ENCODE measurements at regions not wholly inside any gene's neighbourhood (a gene's known extent, or its start where the extent isn't known, plus 50 kb on each side); places are given as distances from the start of the nearest gene placed in this dataset.

GRCh38 chr16:55248494-55248893 lies 75.5 kb upstream of the IRX6 start:
- no peaks in the 10 kb centered on the region for H3K27me3 ChIP-seq (ENCODE audit: control insufficient read depth, insufficient read depth, low read length)
- no peak overlapping the region for H3K27ac ChIP-seq (ENCODE audit: low read depth, low read length)
- H3K4me3 ChIP-seq (ENCODE audit: low read depth, low read length) = no peak overlapping the region
- H3K9me3 ChIP-seq (ENCODE audit: control insufficient read depth, insufficient read depth, low read depth, low read length) = no peaks in the 10 kb centered on the region
- no peaks in the 10 kb centered on the region for H3K36me3 ChIP-seq (ENCODE audit: control insufficient read depth, insufficient read depth, low read length)
- 0 out of 2 replicates have a peak, but pooled peaks cover 6% of the 10 kb centered on the region for H3K4me1 ChIP-seq (ENCODE audit: control insufficient read depth, insufficient read depth, low read length)
- no peak overlapping the region for H3K9ac ChIP-seq (ENCODE audit: low read length)

DNA sequence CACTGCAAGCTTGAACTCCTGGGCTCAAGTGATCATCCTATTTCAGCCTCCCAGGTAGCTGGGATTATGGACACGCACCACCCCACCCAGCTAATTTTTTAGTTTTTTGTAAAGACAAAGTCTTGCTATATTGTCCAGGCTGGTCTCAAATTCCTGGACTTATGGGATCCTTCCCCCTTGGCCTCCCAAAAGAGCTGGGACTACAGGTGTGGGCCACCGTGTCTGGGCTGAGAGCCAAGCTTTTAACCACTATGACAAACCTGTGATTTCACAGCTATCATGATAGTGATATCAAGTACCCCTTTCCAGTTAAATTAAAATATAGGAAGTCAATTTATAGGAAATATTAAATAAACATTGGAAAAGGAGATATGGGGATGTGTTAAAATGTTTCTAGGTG lies 74.6 kb upstream of the IRX6 start:
- H3K36me3 ChIP-seq (ENCODE audit: control insufficient read depth, insufficient read depth, low read length) = no peaks in the 10 kb centered on the region
- no peak overlapping the region for H3K27ac ChIP-seq (ENCODE audit: low read depth, low read length)
- H3K9ac ChIP-seq (ENCODE audit: low read length) = no peak overlapping the region
- no peak overlapping the region for H3K4me3 ChIP-seq (ENCODE audit: low read depth, low read length)
- no peaks in the 10 kb centered on the region for H3K9me3 ChIP-seq (ENCODE audit: control insufficient read depth, insufficient read depth, low read depth, low read length)
- no peaks in the 10 kb centered on the region for H3K27me3 ChIP-seq (ENCODE audit: control insufficient read depth, insufficient read depth, low read length)
- 0 out of 2 replicates have a peak, but pooled peaks cover 6% of the 10 kb centered on the region for H3K4me1 ChIP-seq (ENCODE audit: control insufficient read depth, insufficient read depth, low read length)

DNA sequence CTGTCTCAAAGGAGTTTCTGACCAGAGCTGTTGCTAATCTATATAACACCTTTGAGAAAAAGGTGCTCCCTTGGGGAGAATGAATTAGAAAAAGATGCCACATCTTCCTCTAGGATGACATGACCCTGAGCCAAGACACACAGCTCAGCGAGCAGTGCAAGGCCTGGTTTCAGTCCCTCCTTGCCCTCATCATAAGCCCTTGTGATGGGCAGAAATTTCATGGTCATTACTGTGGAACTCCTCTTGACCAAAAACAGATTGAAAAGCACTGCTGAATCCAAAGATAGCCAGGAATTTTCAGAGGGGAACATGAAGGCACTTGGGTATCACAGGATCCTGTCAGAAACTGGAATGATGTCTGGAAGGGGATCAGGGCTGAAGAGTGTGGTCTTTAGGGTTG lies 74.1 kb upstream of the IRX6 start:
- no peaks in the 10 kb centered on the region for H3K36me3 ChIP-seq (ENCODE audit: control insufficient read depth, insufficient read depth, low read length)
- no peak overlapping the region for H3K4me3 ChIP-seq (ENCODE audit: low read depth, low read length)

GRCh38 chr16:55250701-55251100 lies 73.3 kb upstream of the IRX6 start:
- no peak overlapping the region for H3K27ac ChIP-seq (ENCODE audit: low read depth, low read length)
- no peaks in the 10 kb centered on the region for H3K27me3 ChIP-seq (ENCODE audit: control insufficient read depth, insufficient read depth, low read length)
- H3K4me3 ChIP-seq (ENCODE audit: low read depth, low read length) = no peak overlapping the region
- no peak overlapping the region for H3K9ac ChIP-seq (ENCODE audit: low read length)
- H3K9me3 ChIP-seq (ENCODE audit: control insufficient read depth, insufficient read depth, low read depth, low read length) = no peaks in the 10 kb centered on the region
- 0 out of 2 replicates have a peak, but pooled peaks cover 6% of the 10 kb centered on the region for H3K4me1 ChIP-seq (ENCODE audit: control insufficient read depth, insufficient read depth, low read length)
- no peaks in the 10 kb centered on the region for H3K36me3 ChIP-seq (ENCODE audit: control insufficient read depth, insufficient read depth, low read length)

More for the DNA sequence above, 74.1 kb upstream of the IRX6 start:
- Histone ChIP-seq H3K27me3 (ENCODE audit: control insufficient read depth, insufficient read depth, low read length) (no peaks in the 10 kb centered on the region), H3K4me1 (ENCODE audit: control insufficient read depth, insufficient read depth, low read length) (0 out of 2 replicates have a peak, but pooled peaks cover 6% of the 10 kb centered on the region), H3K27ac (ENCODE audit: low read depth, low read length) (no peak overlapping the region), H3K9me3 (ENCODE audit: control insufficient read depth, insufficient read depth, low read depth, low read length) (no peaks in the 10 kb centered on the region), H3K9ac (ENCODE audit: low read length) (no peak overlapping the region)

- no peaks in the 10 kb centered on the region for H3K9me3 ChIP-seq (ENCODE audit: control insufficient read depth, insufficient read depth, low read depth, low read length)
- no peak overlapping the region for H3K9ac ChIP-seq (ENCODE audit: low read length)
- no peak overlapping the region for H3K4me3 ChIP-seq (ENCODE audit: low read depth, low read length)
- H3K4me1 ChIP-seq (ENCODE audit: control insufficient read depth, insufficient read depth, low read length) = 0 out of 2 replicates have a peak, but pooled peaks cover 6% of the 10 kb centered on the region
- H3K36me3 ChIP-seq (ENCODE audit: control insufficient read depth, insufficient read depth, low read length) = no peaks in the 10 kb centered on the region
- H3K27me3 ChIP-seq (ENCODE audit: control insufficient read depth, insufficient read depth, low read length) = no peaks in the 10 kb centered on the region
- no peak overlapping the region for H3K27ac ChIP-seq (ENCODE audit: low read depth, low read length)
Measured at GRCh38 chr16:55251151-55251550, 72.9 kb upstream of the IRX6 start.

- H3K27me3 ChIP-seq (ENCODE audit: control insufficient read depth, insufficient read depth, low read length) = no peaks in the 10 kb centered on the region
- no peak overlapping the region for H3K27ac ChIP-seq (ENCODE audit: low read depth, low read length)
- no peak overlapping the region for H3K4me3 ChIP-seq (ENCODE audit: low read depth, low read length)
- H3K36me3 ChIP-seq (ENCODE audit: control insufficient read depth, insufficient read depth, low read length) = no peaks in the 10 kb centered on the region
- H3K9me3 ChIP-seq (ENCODE audit: control insufficient read depth, insufficient read depth, low read depth, low read length) = no peaks in the 10 kb centered on the region
- H3K9ac ChIP-seq (ENCODE audit: low read length) = no peak overlapping the region
- 0 out of 2 replicates have a peak, but pooled peaks cover 6% of the 10 kb centered on the region for H3K4me1 ChIP-seq (ENCODE audit: control insufficient read depth, insufficient read depth, low read length)
Measured at GRCh38 chr16:55252577-55252976, 71.4 kb upstream of the IRX6 start.

GRCh38 chr16:55253987-55254386 lies 70.0 kb upstream of the IRX6 start:
- 0 out of 2 replicates have a peak, but pooled peaks cover 6% of the 10 kb centered on the region for H3K4me1 ChIP-seq (ENCODE audit: control insufficient read depth, insufficient read depth, low read length)

GRCh38 chr16:55255733-55256282 lies 68.2 kb upstream of the IRX6 start:
- Histone ChIP-seq H3K27ac (ENCODE audit: low read depth, low read length) (no peak overlapping the region), H3K27me3 (ENCODE audit: control insufficient read depth, insufficient read depth, low read length) (no peaks in the 10 kb centered on the region), H3K9me3 (ENCODE audit: control insufficient read depth, insufficient read depth, low read depth, low read length) (no peaks in the 10 kb centered on the region), H3K4me1 (ENCODE audit: control insufficient read depth, insufficient read depth, low read length) (no peaks in the 10 kb centered on the region), H3K36me3 (ENCODE audit: control insufficient read depth, insufficient read depth, low read length) (no peaks in the 10 kb centered on the region), H3K9ac (ENCODE audit: low read length) (no peak overlapping the region), H3K4me3 (ENCODE audit: low read depth, low read length) (no peak overlapping the region)

More at GRCh38 chr16:55253987-55254386, 70.0 kb upstream of the IRX6 start:
- no peak overlapping the region for H3K4me3 ChIP-seq (ENCODE audit: low read depth, low read length)
- H3K27me3 ChIP-seq (ENCODE audit: control insufficient read depth, insufficient read depth, low read length) = no peaks in the 10 kb centered on the region
- no peaks in the 10 kb centered on the region for H3K36me3 ChIP-seq (ENCODE audit: control insufficient read depth, insufficient read depth, low read length)
- no peaks in the 10 kb centered on the region for H3K9me3 ChIP-seq (ENCODE audit: control insufficient read depth, insufficient read depth, low read depth, low read length)
- no peak overlapping the region for H3K9ac ChIP-seq (ENCODE audit: low read length)
- H3K27ac ChIP-seq (ENCODE audit: low read depth, low read length) = no peak overlapping the region

DNA sequence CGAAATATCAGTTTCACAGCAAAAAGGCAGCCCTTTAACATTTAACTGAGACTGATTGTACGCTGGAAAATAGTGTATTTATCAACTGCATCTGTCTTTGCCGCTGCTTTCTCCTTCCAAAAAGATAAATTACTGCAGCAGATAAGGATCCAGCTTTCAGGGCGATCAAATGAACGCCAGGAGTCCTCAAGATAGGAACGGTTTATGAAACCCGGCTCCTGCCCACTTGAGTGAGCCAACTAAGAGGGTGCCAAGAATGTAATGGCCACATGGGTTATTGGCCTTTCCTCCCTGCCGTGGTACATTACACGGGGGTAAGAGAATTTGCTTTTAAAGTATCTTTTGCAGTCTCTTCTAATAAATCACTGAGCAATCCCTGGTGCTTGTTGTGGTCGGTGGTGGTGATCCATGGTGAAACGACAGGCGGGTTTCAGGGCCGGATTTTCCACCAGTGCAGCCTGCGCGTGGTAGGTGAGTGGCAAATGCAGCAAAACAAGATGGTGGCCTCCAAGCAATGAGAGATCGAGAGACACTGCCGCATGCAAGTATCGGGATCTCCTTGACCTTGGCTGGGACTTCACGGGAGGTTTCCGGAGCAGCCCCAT lies 67.5 kb upstream of the IRX6 start:
- no peak overlapping the region for H3K27ac ChIP-seq (ENCODE audit: low read depth, low read length)
- no peak overlapping the region for H3K4me3 ChIP-seq (ENCODE audit: low read depth, low read length)
- H3K9ac ChIP-seq (ENCODE audit: low read length) = no peak overlapping the region
- no peaks in the 10 kb centered on the region for H3K27me3 ChIP-seq (ENCODE audit: control insufficient read depth, insufficient read depth, low read length)
- H3K36me3 ChIP-seq (ENCODE audit: control insufficient read depth, insufficient read depth, low read length) = no peaks in the 10 kb centered on the region
- no peaks in the 10 kb centered on the region for H3K4me1 ChIP-seq (ENCODE audit: control insufficient read depth, insufficient read depth, low read length)
- H3K9me3 ChIP-seq (ENCODE audit: control insufficient read depth, insufficient read depth, low read depth, low read length) = no peaks in the 10 kb centered on the region

DNA sequence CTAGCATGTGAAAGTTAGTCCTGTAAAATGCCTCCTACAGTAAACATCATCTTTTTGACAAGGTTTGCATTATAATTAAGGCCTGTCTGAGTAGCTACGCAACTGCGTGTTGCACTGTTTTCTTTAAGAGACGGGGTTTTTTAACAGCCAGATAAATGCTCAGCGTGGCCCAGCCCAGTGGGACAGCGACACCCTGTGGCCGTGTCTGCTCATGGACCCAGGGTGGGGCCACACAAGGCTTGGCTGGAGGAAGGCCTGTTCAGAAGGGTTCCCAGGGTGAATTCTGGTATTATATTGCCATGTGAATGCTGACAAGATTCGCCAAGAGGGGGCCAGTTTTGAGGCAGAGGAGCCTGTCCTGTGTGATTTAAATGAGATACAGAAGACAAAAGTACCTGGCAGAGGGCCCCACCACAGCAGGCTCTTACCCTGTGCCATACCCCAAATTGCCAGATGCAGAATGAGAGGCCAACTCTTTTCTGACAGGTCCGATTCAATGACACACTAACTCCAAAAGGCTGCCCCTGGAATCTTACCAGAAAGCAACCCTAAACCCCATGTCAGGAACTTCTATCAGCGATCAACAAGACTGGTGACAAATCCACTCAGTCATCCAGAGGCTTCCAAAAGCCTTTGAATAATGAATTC lies 65.9 kb upstream of the IRX6 start:
- Histone ChIP-seq H3K36me3 (ENCODE audit: control insufficient read depth, insufficient read depth, low read length) (no peaks in the 10 kb centered on the region), H3K9ac (ENCODE audit: low read length) (no peak overlapping the region), H3K4me3 (ENCODE audit: low read depth, low read length) (no peak overlapping the region), H3K4me1 (ENCODE audit: control insufficient read depth, insufficient read depth, low read length) (no peaks in the 10 kb centered on the region), H3K27ac (ENCODE audit: low read depth, low read length) (no peak overlapping the region), H3K9me3 (ENCODE audit: control insufficient read depth, insufficient read depth, low read depth, low read length) (no peaks in the 10 kb centered on the region), H3K27me3 (ENCODE audit: control insufficient read depth, insufficient read depth, low read length) (no peaks in the 10 kb centered on the region)

GRCh38 chr16:55261301-55261700 lies 62.7 kb upstream of the IRX6 start:
- Histone ChIP-seq H3K9me3 (ENCODE audit: control insufficient read depth, insufficient read depth, low read depth, low read length) (no peaks in the 10 kb centered on the region), H3K27me3 (ENCODE audit: control insufficient read depth, insufficient read depth, low read length) (peaks cover 8% of the 10 kb centered on the region; the same call in 1 of the 2 replicates), H3K27ac (ENCODE audit: low read depth, low read length) (no peak overlapping the region), H3K4me3 (ENCODE audit: low read depth, low read length) (no peak overlapping the region), H3K4me1 (ENCODE audit: control insufficient read depth, insufficient read depth, low read length) (no peaks in the 10 kb centered on the region), H3K36me3 (ENCODE audit: control insufficient read depth, insufficient read depth, low read length) (no peaks in the 10 kb centered on the region), H3K9ac (ENCODE audit: low read length) (no peak overlapping the region)

Data from HUES6 (cell line).